HG03159 (cell line): ENCODE measurements at regions not wholly inside any gene's neighbourhood (a gene's known extent, or its start where the extent isn't known, plus 50 kb on each side); places are given as distances from the start of the nearest gene placed in this dataset.

Source experiments
- ATAC-seq: cut with Tn5 transposase; IDR thresholded peaks from one replicate; pipeline ENCODE4 v1.9.1; 2021; ENCODE audit warnings: mild to moderate bottlenecking, moderate library complexity; ENCODE audit not compliant: unreplicated experiment

GRCh38 chr4:110770353-110770752 is 147.5 kb upstream of the PITX2 start:
- ATAC-seq: no peak

- no peak for ATAC-seq
Observed at GRCh38 chr4:110778521-110778920, 155.6 kb upstream of the PITX2 start.

DNA sequence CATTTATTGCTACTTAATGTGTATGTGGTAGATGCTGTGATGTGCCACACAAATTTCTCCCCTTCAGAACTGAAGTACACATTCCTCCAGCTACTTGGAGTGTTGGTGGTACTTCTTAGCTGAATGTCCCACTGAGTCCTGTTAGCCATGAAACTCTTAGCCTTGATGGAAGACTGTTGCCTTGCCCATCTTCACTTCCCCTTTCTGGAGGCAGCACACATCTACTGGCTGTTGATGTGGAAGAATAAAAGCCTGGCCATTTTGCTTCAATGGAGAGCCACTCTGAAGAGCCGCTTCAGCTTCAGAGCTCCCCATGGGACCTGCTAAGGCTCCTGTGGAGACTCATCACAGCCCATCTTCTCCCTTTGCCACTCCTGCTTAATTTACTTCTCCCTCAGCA is 157.7 kb upstream of the PITX2 start:
- ATAC-seq: peak; percentile 42

- ATAC-seq: no peak
Observed at GRCh38 chr4:110781944-110782343, 159.1 kb upstream of the PITX2 start.

GRCh38 chr4:110787109-110787508 is 164.2 kb upstream of the PITX2 start:
- ATAC-seq: no peak

DNA sequence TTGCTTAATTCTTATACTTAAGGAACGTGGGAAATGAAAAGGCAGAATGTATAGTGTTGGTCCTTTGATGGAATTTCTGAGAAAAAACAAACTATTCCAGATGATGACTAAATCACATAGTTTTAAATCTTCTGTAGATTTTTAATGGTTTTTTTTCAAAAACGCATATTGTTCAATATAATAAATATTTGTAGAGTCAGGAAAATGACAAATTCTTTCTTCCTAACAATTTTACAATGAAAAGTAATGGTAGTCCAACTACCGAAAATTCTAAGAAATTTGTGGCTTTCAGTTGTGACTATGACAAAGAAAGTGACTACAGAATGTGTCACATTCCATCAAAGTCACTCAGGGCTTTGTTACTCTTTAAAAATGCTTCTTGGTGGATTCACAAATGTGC is 164.8 kb upstream of the PITX2 start:
- ATAC-seq: no peak

DNA sequence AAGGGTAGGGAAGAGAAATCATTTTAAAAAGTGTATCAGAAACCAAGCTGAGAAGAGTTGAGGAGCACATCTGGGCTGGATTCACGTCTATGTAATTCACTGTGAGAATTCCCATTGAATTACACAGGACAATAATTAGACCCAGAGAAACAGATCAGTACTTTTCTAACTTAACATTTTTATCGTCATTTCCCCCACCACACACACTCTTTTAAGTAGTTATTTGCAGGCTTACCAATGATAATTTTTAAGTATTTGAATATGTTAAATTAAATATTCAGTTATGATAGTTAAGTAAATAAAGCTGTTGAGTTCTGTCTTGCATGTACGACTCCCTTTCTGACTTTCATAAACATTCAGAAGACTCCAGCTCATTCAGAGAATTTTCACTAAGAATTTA is 165.4 kb upstream of the PITX2 start:
- ATAC-seq: no peak

DNA sequence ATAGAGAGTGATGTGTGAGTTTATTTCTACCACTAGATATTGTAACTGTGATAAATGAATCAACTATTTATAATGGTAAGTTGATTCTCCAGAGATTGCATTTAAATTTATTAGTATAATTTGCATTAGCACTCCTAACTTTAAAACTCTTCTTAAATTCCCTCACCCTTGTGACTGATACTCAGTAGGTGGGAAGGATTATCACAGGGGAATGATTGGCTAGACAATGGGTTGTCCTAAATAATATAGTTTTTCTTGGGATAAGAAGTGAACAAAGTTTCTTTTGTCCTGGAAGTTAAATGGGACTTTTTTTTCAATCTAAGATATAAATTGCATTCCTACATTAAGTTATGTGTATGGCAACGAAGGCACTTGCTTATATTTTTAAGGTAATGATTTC is 169.2 kb upstream of the PITX2 start:
- ATAC-seq: no peak

DNA sequence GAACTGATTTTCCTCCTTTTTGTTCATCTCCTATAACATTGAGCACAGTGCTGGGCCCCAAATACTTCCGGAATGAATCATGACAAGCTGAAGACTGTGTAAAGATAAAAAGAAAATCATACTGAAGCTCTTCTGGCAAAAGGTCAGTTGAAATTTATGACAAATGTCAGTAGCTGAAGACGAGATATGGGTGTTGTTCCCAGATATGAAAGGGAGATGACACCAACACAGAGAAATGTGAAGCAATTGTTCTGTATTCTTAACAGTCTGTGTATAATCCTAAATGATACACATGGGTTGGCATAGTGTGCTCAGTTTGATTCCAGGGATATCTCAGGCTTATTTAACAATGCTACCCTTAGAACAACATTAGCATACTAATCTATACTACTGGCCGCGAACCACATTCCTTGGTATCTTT is 170.5 kb upstream of the PITX2 start:
- no peak for ATAC-seq

- ATAC-seq: no peak
Observed at GRCh38 chr4:110793890-110794554, 171.1 kb upstream of the PITX2 start.

DNA sequence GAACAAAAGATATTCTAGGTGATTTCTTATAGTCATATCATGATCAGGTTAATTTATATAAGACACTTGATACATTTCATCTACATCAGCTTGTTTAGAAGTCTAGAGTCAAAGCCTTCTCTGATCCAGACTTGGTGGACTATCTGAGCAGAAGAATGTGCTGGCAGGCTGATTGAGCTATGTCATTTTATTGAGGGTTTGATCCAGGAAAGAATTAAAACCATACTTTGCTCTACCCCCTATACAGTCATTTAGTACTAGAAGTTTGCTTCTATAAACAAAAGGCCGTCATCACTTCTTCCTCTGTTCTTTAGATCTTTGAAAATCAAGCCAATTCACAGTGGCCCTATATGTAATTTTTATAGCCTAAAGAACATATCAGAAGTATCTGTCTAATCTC is 173.1 kb upstream of the PITX2 start:
- ATAC-seq: no peak

DNA sequence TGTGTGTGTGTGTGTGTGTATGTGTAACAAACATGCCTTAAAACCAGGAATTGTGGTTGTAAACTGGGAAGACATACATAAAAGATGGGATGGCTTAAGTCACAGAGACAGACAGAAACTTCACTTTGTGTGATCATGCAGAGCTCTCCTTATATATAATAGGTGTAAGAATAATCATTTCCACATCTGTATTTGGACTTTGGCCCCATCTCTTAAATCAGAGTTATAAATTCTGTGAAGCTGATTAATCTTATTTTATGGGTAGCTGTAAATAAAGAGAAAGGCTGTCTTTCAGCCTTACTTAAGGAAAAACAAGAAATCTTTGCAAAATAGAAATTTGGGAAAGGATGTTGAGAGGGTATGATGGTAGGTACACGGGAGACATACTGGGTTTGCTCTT is 174.6 kb upstream of the PITX2 start:
- no peak for ATAC-seq

DNA sequence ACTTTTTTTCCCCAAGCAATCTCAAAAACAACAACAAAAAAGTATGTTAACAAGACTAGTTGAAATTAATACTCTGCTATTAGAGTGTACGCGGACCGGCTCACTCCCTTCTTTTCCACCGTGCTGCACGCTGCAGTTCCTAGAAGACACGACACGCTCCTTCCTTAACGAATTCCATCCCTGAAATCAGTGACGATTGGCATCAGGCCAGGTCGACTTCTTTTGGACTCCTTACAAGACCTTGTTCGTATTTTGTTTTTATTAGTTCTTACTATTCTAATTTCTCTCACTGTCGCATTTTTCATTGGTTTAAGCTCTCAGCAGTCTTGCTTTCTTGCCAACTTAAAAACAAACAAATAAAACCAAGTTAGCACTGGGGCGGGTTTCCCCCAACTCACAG is 175.8 kb upstream of the PITX2 start:
- ATAC-seq: no peak

GRCh38 chr4:110799211-110799610 is 176.3 kb upstream of the PITX2 start:
- ATAC-seq: no peak

- no peak for ATAC-seq
Observed at GRCh38 chr4:110801591-110801990, 178.7 kb upstream of the PITX2 start.

DNA sequence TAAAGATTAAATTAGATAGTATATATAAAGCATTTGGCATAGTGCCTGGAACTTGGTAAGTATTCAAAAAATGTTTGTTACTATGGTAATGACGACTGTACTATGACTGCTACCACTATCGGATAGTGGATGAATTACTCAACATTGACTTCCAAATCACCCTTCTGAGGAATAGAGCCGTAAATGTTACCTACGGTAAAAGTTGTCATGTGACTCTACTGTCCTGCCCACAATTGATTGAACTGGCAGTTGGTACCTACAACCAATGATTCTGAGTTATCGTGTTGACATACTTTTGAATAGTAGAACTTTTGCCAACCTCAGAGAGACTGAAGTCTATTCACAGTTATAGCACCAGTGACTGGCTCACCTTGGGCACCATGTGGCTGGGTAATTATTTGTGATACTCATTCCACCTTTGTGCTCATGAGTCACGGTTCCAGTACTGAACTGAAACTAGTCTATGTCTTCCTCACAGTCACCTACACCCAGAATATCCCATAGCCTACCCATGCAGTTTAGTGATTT is 185.5 kb upstream of the PITX2 start:
- peak; percentile 79 for ATAC-seq

DNA sequence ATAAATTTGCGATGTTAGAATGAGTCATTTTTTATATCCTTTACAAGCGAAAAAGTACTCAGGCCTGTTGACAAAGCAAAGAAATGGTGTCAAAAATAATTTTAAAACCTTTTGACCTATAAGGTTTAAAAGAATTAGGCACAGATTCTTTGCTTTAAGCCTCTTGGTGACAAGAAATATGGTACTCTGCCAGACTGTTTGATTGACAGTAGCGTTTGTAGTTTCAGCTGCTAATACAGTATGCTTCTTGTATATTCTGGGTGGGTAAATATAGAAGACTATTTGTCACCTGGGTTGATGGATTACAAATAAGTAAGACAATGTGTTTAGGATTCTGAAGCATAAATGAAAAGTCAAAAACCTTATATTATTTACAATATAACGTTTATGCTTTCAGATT is 193.1 kb upstream of the PITX2 start:
- no peak for ATAC-seq

- no peak for ATAC-seq
Observed at GRCh38 chr4:110816367-110816766, 193.5 kb upstream of the PITX2 start.

DNA sequence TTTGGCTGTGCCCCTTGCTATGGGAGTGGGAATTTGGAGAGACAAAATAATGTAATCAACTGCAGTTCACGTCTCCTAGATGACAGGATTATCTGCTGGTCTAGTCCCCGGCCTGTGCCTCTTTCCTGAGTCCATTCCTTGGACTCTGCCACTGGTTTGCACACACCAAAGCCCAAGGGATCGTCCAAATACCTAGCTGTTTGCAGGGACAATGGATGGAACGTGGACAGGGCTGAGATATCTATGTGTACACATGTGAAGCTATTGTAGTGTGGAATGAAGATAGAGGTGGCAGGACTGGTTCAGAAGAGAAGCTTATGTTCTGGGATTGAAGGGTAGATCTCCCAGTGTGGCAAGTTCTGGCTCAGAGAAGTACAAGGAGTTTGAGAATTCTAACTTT is 198.3 kb upstream of the PITX2 start:
- ATAC-seq: no peak

DNA sequence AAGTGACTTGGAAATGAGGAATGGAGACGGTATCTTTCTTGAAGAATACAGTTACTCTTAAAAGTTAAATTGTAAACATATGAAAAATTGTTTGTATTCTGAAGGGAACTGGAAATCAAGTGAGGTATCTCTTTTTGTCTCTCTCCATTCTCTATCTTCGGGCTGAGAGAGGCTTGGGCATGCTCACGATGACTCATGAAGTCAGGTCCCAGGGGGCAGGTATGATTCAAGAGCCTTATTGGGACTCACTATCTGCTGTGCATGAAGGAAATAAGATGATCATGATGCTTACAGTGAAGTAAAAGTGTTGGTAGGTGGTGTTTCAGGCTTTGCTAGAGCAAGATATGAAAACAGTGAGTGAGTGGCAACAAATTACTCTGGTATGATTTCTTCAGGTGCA is 200.4 kb upstream of the PITX2 start:
- ATAC-seq: no peak

- ATAC-seq: no peak
Observed at GRCh38 chr4:110824344-110824743, 201.5 kb upstream of the PITX2 start.

DNA sequence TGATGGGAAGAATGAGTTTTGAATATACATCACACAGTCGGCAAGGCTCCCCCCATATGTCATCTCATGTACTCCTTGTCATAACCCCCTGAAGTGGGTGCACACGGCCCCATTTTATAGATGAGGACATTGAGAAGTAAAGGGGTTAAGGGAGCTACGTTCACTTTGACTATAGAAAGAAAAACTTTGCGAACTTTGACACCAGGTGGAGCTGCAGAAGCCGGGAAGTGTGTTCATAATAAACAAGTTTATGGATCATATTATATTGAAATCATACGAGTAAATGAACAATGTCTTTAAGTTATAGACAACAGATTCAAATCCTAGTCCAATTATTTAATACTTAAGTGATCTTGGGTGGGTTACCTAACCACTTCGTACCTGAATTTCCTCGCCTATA is 203.8 kb upstream of the PITX2 start:
- no peak for ATAC-seq

GRCh38 chr4:110830461-110830860 is 207.6 kb upstream of the PITX2 start:
- no peak for ATAC-seq
